ENCODE measurements at regions not wholly inside any gene's neighbourhood (a gene's known extent, or its start where the extent isn't known, plus 50 kb on each side); places are given as distances from the start of the nearest gene placed in this dataset.
"Not testable (repeated sequence)": the region's sequence is repeated elsewhere in the genome, so short reads cannot be mapped to it uniquely, and the experiment has no call there.

DNA sequence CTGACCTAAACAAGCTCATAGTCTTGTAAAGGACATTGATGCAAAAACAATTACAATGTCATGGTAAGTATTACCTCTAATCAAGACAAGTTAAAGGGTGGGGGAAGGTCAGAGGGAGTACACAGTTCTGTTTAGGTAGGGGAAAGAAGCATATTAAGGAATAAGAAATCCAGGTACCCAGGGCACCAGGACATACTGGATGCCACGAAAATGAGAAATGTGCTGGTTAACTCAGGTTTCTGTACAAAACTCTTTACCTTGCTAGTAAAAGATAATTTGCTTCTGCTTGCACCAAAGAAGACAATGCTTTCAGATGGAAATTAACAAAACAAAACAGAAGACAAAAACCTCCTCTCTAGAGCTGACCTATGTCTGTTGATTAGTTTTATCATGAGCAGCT lies 70.7 kb upstream of the MED13 start:
- no peak overlapping the region for H3K27ac ChIP-seq
- TF ChIP-seq, protein P1, sequence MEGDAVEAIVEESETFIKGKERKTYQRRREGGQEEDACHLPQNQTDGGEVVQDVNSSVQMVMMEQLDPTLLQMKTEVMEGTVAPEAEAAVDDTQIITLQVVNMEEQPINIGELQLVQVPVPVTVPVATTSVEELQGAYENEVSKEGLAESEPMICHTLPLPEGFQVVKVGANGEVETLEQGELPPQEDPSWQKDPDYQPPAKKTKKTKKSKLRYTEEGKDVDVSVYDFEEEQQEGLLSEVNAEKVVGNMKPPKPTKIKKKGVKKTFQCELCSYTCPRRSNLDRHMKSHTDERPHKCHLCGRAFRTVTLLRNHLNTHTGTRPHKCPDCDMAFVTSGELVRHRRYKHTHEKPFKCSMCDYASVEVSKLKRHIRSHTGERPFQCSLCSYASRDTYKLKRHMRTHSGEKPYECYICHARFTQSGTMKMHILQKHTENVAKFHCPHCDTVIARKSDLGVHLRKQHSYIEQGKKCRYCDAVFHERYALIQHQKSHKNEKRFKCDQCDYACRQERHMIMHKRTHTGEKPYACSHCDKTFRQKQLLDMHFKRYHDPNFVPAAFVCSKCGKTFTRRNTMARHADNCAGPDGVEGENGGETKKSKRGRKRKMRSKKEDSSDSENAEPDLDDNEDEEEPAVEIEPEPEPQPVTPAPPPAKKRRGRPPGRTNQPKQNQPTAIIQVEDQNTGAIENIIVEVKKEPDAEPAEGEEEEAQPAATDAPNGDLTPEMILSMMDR (conservative IDR thresholded peaks at IDR 0.05): no peak

- H3K27ac ChIP-seq: not testable (repeated sequence)
These were observed 70.0 kb upstream of the MED13 start for GRCh38 chr17:62135096-62135495.

DNA sequence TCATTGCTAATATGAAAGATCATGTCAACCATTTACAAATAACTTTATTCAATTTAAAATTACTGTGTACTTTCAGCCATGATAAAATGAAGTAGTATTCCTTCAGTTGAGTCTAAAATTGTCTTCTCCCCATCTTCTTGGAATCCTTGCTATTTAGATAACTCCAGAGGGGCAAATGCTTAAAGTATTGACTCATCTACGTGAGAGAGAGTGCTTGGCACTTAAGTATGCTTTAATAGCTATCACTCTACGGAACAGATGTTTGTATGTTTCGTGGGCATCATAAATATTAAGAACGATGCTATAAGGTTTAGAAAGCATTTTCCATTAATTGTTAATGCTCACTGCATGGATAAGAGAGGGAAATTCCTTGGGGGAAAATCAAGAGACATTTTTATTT lies 69.3 kb upstream of the MED13 start:
- no peak overlapping the region for H3K27ac ChIP-seq
- TF ChIP-seq, protein P1 (conservative IDR thresholded peaks at IDR 0.05): no peak

DNA sequence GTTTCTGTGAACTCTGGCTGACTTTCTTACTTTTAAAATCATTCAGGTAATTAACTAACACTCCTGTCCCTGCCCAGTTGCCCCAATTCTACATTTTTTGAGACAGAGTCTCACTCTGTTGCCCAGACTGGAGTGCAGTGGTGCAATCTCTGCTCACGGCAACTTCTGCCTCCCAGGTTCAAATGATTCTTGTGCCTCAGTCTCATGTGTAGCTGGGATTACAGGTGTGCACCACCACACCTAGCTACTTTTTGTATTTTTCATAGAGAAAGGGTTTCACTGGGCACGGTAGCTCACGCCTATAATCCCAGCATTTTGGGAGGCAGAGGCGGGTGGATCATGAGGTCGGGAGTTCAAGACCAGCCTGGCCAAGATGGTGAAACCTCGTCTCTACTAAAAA lies 66.2 kb upstream of the MED13 start:
- not testable (repeated sequence) for H3K27ac ChIP-seq

DNA sequence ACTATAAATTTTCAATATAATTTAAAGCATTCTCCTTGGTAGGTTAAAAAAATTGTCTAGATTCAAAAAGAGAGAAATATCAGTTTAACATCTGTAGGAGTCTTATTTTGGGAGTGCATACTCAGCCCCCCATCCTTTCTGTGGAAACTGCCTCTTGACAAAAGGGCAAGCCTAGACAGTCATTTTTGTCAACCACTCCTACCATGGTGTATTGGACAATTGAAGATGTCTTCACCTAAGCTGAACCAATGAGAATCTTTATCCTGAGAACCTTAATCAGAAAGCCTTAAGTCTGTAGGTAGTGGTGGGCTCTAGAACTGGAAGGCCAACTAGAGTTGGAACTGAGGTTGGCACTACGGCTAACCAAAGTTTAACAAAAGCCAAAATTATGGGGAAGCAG lies 65.7 kb upstream of the MED13 start:
- H3K27ac ChIP-seq: no peak overlapping the region
- TF ChIP-seq, protein P1 (conservative IDR thresholded peaks at IDR 0.05): no peak

DNA sequence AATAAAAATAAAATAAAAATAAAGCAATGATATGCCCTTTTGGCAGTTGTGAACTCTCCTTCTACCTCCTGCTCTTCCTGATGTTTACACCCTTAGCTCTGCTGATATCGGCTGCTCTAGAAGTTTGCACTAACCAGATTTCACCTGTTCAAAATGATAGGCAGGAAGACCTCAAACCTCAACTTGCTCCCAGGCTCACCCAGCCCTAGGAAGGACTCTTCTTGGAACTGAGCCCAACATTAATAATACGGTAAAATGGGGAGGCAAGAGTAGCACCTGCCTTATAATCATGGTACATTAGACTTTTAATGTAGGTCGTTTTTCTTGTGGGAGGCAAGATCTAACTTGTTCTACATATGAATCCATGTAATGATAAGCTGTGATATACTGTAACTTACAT lies 61.2 kb upstream of the MED13 start:
- TF ChIP-seq, protein P1 (conservative IDR thresholded peaks at IDR 0.05): no peak
- H3K27ac ChIP-seq: no peak overlapping the region

DNA sequence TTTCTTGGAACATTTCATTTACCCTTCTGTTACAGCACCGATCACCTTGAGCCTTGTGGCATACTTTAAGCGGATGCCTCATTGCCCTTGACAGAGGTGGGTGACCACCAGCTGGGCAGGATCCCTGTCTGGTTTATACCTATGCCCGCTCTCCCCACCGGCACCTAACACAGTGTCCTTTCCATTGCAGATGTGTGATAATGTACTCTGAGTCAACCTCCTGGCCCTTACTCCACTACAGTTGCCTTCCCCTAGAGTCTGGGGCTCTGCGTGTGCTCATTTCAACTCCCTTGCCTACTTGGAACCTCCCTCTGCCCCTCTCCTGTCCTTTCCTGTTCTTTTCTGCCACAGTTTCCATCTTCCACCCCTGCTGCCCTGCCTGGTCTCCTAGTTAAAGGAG lies 60.2 kb upstream of the MED13 start:
- TF ChIP-seq, protein P1 (conservative IDR thresholded peaks at IDR 0.05): no peak
- H3K27ac ChIP-seq: no peak overlapping the region

DNA sequence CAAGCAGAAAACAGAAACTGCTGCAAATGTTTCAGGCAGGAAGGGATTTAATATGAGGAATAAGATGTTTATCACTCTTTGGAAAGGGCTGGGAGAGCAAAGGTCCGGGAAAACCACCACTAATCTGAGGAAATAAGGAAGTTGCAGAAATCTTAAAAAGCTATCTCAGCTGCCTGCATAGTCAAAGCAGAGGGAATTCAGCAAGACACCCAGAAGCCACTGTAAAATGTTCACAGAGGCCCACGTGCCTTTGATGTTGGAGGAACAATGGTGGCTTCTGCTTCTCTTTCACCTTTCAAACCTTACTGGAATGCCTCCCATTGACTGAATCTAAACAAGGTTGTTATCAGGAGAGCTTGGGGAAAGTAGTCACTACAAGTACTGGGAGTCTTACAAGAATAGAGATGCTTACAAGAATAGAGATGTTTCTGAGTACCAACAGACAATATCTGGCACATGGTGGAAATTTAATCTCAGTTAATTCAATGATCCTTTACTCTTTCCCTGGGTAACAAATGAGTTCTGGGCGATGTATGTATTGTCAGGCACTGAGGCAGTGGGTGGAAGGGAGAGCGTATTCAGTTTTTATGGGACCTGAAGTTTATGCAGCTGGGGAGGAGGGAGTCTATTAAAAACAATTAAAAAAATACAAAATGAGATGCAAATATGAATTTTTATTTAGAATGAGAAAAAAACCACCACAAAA lies 56.1 kb upstream of the MED13 start:
- no peak overlapping the region for H3K27ac ChIP-seq
- TF ChIP-seq, protein P1 (conservative IDR thresholded peaks at IDR 0.05): no peak

DNA sequence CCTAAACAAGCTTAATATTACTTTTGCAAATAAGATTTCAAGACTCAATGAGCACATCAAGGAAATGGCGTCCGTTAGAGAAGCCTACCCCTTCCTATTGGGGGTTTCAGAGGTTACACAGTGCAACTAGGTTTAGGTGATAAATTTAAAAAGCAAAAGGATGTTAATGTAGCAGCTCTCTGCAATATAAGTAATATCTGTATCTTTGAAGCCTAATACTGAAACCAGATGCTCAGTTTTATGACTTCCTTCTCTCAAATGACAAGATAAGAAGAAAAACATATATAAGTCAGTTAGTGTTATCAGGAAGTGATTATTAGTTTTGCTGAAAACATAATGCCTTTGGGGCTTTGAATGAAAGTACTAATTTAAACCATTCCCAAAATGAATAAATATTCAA lies 54.3 kb upstream of the MED13 start:
- H3K27ac ChIP-seq: no peak overlapping the region
- TF ChIP-seq, protein P1 (conservative IDR thresholded peaks at IDR 0.05): no peak

All from VCaP (cell line).